Stimulated activated effector memory CD8-positive, alpha-beta T cell treated with anti-CD3 and anti-CD28 coated beads, Interleukin-12 subunit alpha, Interleukin-12 subunit beta, amount 100 ng/mL, for 72 hours (primary cell): ENCODE measurements at regions not wholly inside any gene's neighbourhood (a gene's known extent, or its start where the extent isn't known, plus 50 kb on each side); places are given as distances from the start of the nearest gene placed in this dataset.

Experiments used
- ATAC-seq: fragments of 150-1000 bp; cut with Tn5 transposase; 2 replicates; pipeline ENCODE4 v1.10.0; 2021
- DNase-seq, 2 donors: peaks; one replicate each; pipeline ENCODE4 v3.0.0; 2021 to 2022; ENCODE audit warnings: low spot score in 2 of 2
- H3K27ac Mint-ChIP-seq: one replicate; pipeline ENCODE4 v1.8.0; 2022; ENCODE audit warnings: mild to moderate bottlenecking, mixed read lengths
- H3K36me3 Mint-ChIP-seq: one replicate; pipeline ENCODE4 v1.8.0; 2022; ENCODE audit warnings: mild to moderate bottlenecking, mixed read lengths
- H3K4me1 Mint-ChIP-seq: one replicate; pipeline ENCODE4 v1.8.0; 2022; ENCODE audit warnings: mixed read lengths
- H3K4me3 Mint-ChIP-seq: one replicate; pipeline ENCODE4 v1.8.0; 2022; ENCODE audit warnings: mild to moderate bottlenecking, mixed read lengths
- H3K9me3 Mint-ChIP-seq: one replicate; pipeline ENCODE4 v1.8.0; 2022; ENCODE audit warnings: mixed read lengths

- H3K9me3 Mint-ChIP-seq, result no peaks in the 10 kb centered on the region
- DNase-seq (no peak), ATAC-seq (no peak)
- H3K36me3 Mint-ChIP-seq, result no peaks in the 10 kb centered on the region
- no peaks in the 10 kb centered on the region for H3K4me1 Mint-ChIP-seq
- H3K27ac Mint-ChIP-seq, result no peak overlapping the region
- H3K4me3 Mint-ChIP-seq, result no peak overlapping the region
Measured at GRCh38 chr4:18262832-18263231, 241.3 kb upstream of the LCORL start.

- H3K4me1 Mint-ChIP-seq, result no peaks in the 10 kb centered on the region
- no peak overlapping the region for H3K27ac Mint-ChIP-seq
- DNase-seq (no peak), ATAC-seq (no peak)
- no peak overlapping the region for H3K4me3 Mint-ChIP-seq
- no peaks in the 10 kb centered on the region for H3K36me3 Mint-ChIP-seq
- peaks cover 3% of the 10 kb centered on the region for H3K9me3 Mint-ChIP-seq
Measured at GRCh38 chr4:18252052-18252451, 230.5 kb upstream of the LCORL start.

GRCh38 chr4:18250564-18250963 is 229.0 kb upstream of the LCORL start:
- Mint-ChIP-seq H3K4me3 (no peak overlapping the region), H3K4me1 (no peaks in the 10 kb centered on the region), H3K36me3 (no peaks in the 10 kb centered on the region), H3K27ac (no peak overlapping the region), H3K9me3 (peaks cover 3% of the 10 kb centered on the region)
- DNase-seq, result no peak
- no peak for ATAC-seq

GRCh38 chr4:18248611-18249010 is 227.1 kb upstream of the LCORL start:
- H3K9me3 Mint-ChIP-seq, result peaks cover 3% of the 10 kb centered on the region
- DNase-seq (no peak), ATAC-seq (no peak)
- H3K27ac Mint-ChIP-seq, result no peak overlapping the region
- H3K36me3 Mint-ChIP-seq, result no peaks in the 10 kb centered on the region
- H3K4me1 Mint-ChIP-seq, result no peaks in the 10 kb centered on the region
- no peak overlapping the region for H3K4me3 Mint-ChIP-seq

DNA sequence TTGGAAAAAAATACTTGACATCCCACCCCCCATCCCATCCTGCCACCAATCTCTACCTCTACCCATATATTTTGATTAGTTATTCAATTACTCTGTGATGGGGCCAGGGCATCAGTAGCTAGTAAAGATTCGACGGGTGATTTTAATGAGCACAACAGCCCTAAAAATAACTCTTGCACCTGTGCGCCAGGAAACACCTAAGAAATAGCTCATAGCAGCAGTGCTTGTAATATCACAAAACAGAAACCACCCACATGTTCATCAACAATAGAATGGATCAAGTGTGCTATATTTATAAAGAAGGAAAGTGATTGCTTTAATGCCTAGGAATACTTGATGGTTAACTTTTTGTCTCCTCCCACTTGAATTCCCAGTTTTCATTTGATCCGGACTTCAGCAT is 225.6 kb upstream of the LCORL start:
- no peaks in the 10 kb centered on the region for H3K36me3 Mint-ChIP-seq
- H3K9me3 Mint-ChIP-seq, result no peaks in the 10 kb centered on the region
- H3K4me1 Mint-ChIP-seq, result no peaks in the 10 kb centered on the region
- no peak for DNase-seq
- no peak overlapping the region for H3K4me3 Mint-ChIP-seq
- no peak for ATAC-seq
- no peak overlapping the region for H3K27ac Mint-ChIP-seq

DNA sequence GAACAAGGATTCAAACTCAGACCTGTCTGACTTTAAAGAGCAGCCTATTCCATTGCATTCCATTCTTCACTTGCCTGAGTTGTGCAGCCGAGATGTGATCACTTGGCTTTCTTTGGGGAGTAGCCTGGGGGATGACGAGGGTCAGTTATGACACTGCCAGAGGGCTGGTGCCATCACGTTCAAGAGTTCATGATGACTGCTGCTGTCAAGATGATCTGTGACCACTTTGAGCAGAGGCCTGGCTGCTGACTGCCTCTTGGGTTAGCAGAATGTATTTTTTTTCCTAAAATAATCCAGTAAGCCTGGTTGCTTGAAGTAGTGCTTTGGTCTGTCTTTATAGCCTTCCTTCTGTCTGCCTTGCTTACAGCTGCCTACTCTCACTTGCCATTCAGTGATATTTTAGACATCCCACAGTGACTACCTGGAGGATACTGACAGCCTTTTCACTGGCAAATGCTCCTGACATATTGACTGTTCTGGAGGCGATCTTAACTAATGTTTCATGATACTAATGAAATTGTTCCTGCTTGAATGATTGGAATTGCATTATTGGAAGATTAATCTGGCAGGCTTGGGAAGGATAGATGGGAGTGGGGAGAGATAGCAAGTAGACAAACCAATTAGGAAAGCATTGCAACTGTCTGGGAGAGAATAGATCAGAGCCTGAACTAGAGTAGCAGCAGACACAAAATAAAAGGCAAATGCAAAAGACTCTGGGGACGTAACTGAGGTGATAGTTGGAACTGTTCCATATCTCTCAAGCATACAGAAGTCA is 221.6 kb upstream of the LCORL start:
- H3K27ac Mint-ChIP-seq, result no peak overlapping the region
- no peaks in the 10 kb centered on the region for H3K4me1 Mint-ChIP-seq
- no peak overlapping the region for H3K4me3 Mint-ChIP-seq
- H3K36me3 Mint-ChIP-seq, result no peaks in the 10 kb centered on the region
- DNase-seq (no peak), ATAC-seq (no peak)
- no peaks in the 10 kb centered on the region for H3K9me3 Mint-ChIP-seq

GRCh38 chr4:18241727-18242126 is 220.2 kb upstream of the LCORL start:
- Mint-ChIP-seq H3K4me1 (no peaks in the 10 kb centered on the region), H3K27ac (no peak overlapping the region), H3K36me3 (no peaks in the 10 kb centered on the region), H3K4me3 (no peak overlapping the region), H3K9me3 (no peaks in the 10 kb centered on the region)
- DNase-seq, result no peak
- ATAC-seq, result no peak

GRCh38 chr4:18234108-18234507 is 212.6 kb upstream of the LCORL start:
- no peak for DNase-seq
- peaks cover 6% of the 10 kb centered on the region for H3K9me3 Mint-ChIP-seq
- H3K4me3 Mint-ChIP-seq, result no peak overlapping the region

GRCh38 chr4:18231726-18232125 is 210.2 kb upstream of the LCORL start:
- no peak for DNase-seq
- Mint-ChIP-seq H3K4me1 (no peaks in the 10 kb centered on the region), H3K36me3 (no peaks in the 10 kb centered on the region), H3K9me3 (peaks cover 9% of the 10 kb centered on the region), H3K27ac (no peak overlapping the region), H3K4me3 (no peak overlapping the region)
- no peak for ATAC-seq

More at GRCh38 chr4:18234108-18234507, 212.6 kb upstream of the LCORL start:
- no peak overlapping the region for H3K27ac Mint-ChIP-seq
- ATAC-seq, result no peak
- H3K4me1 Mint-ChIP-seq, result no peaks in the 10 kb centered on the region
- H3K36me3 Mint-ChIP-seq, result no peaks in the 10 kb centered on the region

DNA sequence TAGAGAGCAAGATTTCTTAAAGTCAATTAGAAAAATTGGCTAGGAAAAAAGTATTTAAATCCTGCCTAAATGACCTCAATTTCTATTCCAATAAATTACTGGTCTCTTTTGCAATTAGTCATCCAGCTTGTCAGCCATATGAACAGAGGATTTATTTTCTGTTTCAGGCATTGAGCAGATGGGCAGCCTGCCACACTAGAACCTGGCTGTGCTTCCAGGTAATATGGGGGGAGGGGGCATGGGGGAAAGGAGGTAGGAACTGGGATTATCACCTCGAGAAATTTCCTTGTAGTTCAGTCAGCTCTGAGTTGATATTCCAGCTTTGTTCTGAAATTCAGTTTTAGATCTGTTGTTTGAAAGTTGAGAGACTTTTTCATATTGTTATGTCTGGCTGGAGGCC is 206.3 kb upstream of the LCORL start:
- Mint-ChIP-seq H3K4me1 (no peaks in the 10 kb centered on the region), H3K27ac (no peak overlapping the region), H3K9me3 (peaks cover 9% of the 10 kb centered on the region), H3K4me3 (no peak overlapping the region), H3K36me3 (no peaks in the 10 kb centered on the region)
- ATAC-seq, result no peak
- DNase-seq, result no peak

- Mint-ChIP-seq H3K9me3 (no peaks in the 10 kb centered on the region), H3K27ac (no peak overlapping the region), H3K4me1 (no peaks in the 10 kb centered on the region), H3K36me3 (no peaks in the 10 kb centered on the region), H3K4me3 (no peak overlapping the region)
- DNase-seq, result no peak
- ATAC-seq, result no peak
Measured at GRCh38 chr4:18214411-18215055, 193.0 kb upstream of the LCORL start.

GRCh38 chr4:18213576-18214198 is 192.1 kb upstream of the LCORL start:
- ATAC-seq, result no peak
- DNase-seq, result no peak
- no peak overlapping the region for H3K27ac Mint-ChIP-seq
- no peaks in the 10 kb centered on the region for H3K4me1 Mint-ChIP-seq
- no peak overlapping the region for H3K4me3 Mint-ChIP-seq
- no peaks in the 10 kb centered on the region for H3K36me3 Mint-ChIP-seq
- no peaks in the 10 kb centered on the region for H3K9me3 Mint-ChIP-seq

- H3K27ac Mint-ChIP-seq, result no peak overlapping the region
- no peak for DNase-seq
- no peaks in the 10 kb centered on the region for H3K4me1 Mint-ChIP-seq
- H3K9me3 Mint-ChIP-seq, result no peaks in the 10 kb centered on the region
- no peaks in the 10 kb centered on the region for H3K36me3 Mint-ChIP-seq
- no peak for ATAC-seq
- H3K4me3 Mint-ChIP-seq, result no peak overlapping the region
Measured at GRCh38 chr4:18209448-18209847, 187.9 kb upstream of the LCORL start.

DNA sequence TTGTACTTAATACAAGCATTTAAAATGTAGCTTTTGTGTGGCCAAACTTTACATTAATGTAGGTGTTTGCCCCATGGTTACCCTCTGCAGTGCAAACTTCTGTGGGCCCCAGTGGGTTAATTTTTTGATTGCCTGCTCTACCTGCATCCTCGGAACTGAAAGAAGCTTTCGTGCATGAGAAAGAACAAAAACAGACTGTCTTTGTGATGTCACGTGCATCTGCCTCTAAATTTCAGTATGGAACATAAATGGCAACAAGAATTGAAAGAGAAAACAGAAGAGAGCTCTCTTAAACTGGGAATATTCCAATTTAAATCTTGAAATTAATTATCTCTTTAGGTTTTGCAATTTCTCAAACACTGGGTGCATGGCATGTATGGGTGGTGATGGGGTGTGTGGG is 182.4 kb upstream of the LCORL start:
- ATAC-seq, result no peak
- H3K4me1 Mint-ChIP-seq, result no peaks in the 10 kb centered on the region
- no peak overlapping the region for H3K27ac Mint-ChIP-seq

DNA sequence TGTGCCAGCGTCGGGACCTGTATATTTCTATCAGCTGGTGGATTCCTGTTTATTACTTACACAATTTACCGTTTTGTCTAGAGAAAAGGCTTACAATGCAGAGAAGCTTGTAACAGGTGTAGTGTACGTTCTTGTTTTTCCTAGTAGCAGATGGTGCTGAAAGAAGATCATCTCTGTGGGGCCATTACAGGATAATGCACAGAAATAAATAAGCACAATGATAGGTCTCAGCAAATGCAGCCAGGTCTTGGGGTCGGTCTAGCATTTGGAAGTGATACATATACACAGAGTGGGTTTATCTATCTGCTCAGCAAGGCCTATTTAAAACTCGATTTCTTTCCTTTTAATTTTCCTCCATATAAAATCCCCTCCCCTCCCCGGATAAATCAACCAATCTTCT is 180.9 kb upstream of the LCORL start:
- DNase-seq, result no peak
- Mint-ChIP-seq H3K4me3 (no peak overlapping the region), H3K9me3 (no peaks in the 10 kb centered on the region), H3K36me3 (no peaks in the 10 kb centered on the region), H3K4me1 (no peaks in the 10 kb centered on the region), H3K27ac (no peak overlapping the region)
- no peak for ATAC-seq

More for the DNA sequence above, 182.4 kb upstream of the LCORL start:
- H3K9me3 Mint-ChIP-seq, result no peaks in the 10 kb centered on the region
- H3K36me3 Mint-ChIP-seq, result no peaks in the 10 kb centered on the region
- no peak for DNase-seq
- H3K4me3 Mint-ChIP-seq, result no peak overlapping the region

- no peaks in the 10 kb centered on the region for H3K9me3 Mint-ChIP-seq
- H3K4me1 Mint-ChIP-seq, result no peaks in the 10 kb centered on the region
- no peaks in the 10 kb centered on the region for H3K36me3 Mint-ChIP-seq
- no peak overlapping the region for H3K4me3 Mint-ChIP-seq
- DNase-seq, result no peak
- no peak overlapping the region for H3K27ac Mint-ChIP-seq
- no peak for ATAC-seq
Measured at GRCh38 chr4:18201885-18202284, 180.3 kb upstream of the LCORL start.
